HepG2 (cell line): ENCODE measurements at regions not wholly inside any gene's neighbourhood (a gene's known extent, or its start where the extent isn't known, plus 50 kb on each side); places are given as distances from the start of the nearest gene placed in this dataset.

Source experiments
- ATAC-seq: fragments of 200-7000 bp; cut with Tn5 transposase; 3 replicates; pipeline ENCODE4 v1.9.1; 2020; ENCODE audit warnings: mild to moderate bottlenecking, moderate library complexity
- BruUV-seq: library from RNA; stranded (reverse); fragments of 400-500 nt; replicated peaks from 2 replicates; lab custom pipeline; 2021; lab: Mats Ljungman, UMichigan
- CTCF ChIA-PET: fragments of 300-600 bp; formaldehyde crosslinking; extraction: SDS; loops from one replicate; lab custom pipeline; 2021; ENCODE audit warnings: low total read pairs, inconsistent platforms, low intra/inter-chr PET ratio; lab: Yijun Ruan, JAX
- POLR2A ChIA-PET: fragments of 350-600 bp; sonication (Branson Sonifier 250); formaldehyde crosslinking; loops from one replicate; lab custom pipeline; 2020; ENCODE audit warnings: antibody characterized with exemption, inconsistent platforms; lab: Yijun Ruan, JAX
- DNase-seq: peaks from one replicate; pipeline ENCODE4 v3.0.0-alpha.2; 2015; ENCODE audit warnings: low spot score
- FAIRE-seq: peaks from 3 replicates; lab custom pipeline; 2011; peaks lifted over from hg19 to GRCh38; lab: Jason Lieb, UNC
- H2AFZ ChIP-seq: one replicate; pipeline ENCODE4 v1.6.1; 2011; ENCODE audit warnings: low read length, inconsistent platforms
- H3K27ac ChIP-seq: fragments of 300-600 bp; 3 replicates; pipeline ENCODE4 v1.8.0; 2011; ENCODE audit warnings: mixed run types, mild to moderate bottlenecking, mixed read lengths, low read length, inconsistent platforms; ENCODE audit not compliant: insufficient read depth; ENCODE audit errors: extremely low read length
- H3K27me3 ChIP-seq, 2 experiments: fragments of 200-600 bp in 1 of 2; 2 replicates in 1 of 2; 3 replicates in 1 of 2; pipeline versions ENCODE4 v1.6.0 to v1.8.0; 2011; ENCODE audit warnings: low read length in 2 of 2, mild to moderate bottlenecking in 2 of 2, moderate library complexity in 2 of 2, inconsistent platforms in 1 of 2; ENCODE audit not compliant: insufficient read depth in 2 of 2, control insufficient read depth in 1 of 2
- H3K36me3 ChIP-seq, 2 experiments: fragments of 200-600 bp in 1 of 2; replicated peaks in 1 of 2; 2 replicates in 1 of 2; 3 replicates in 1 of 2; pipeline versions ENCODE4 v1.5.1 to v1.8.0; 2011; ENCODE audit warnings: low read length in 2 of 2, inconsistent platforms in 1 of 2; ENCODE audit not compliant: insufficient read depth in 2 of 2, control insufficient read depth in 1 of 2
- H3K4me1 ChIP-seq: 2 replicates; pipeline ENCODE4 v1.5.1; 2012; ENCODE audit warnings: low read length, inconsistent platforms; ENCODE audit not compliant: insufficient read depth
- H3K4me2 ChIP-seq: 2 replicates; pipeline ENCODE4 v1.6.0; 2011; ENCODE audit warnings: low read depth, low read length, inconsistent platforms
- H3K4me3 ChIP-seq, 3 experiments: fragments of 200-600 bp in 1 of 3; sonication (generic), shearing (Covaris generic) in 1 of 3; replicated peaks in 1 of 3; 2 replicates each; pipeline ENCODE4 v1.5.1; 2011 to 2016; ENCODE audit warnings: low read length in 3 of 3, inconsistent platforms in 2 of 3, low read depth in 2 of 3, mild to moderate bottlenecking in 2 of 3, control low read depth in 1 of 3, mixed read lengths in 1 of 3; ENCODE audit not compliant: insufficient read depth in 1 of 3
- H3K79me2 ChIP-seq: one replicate; pipeline ENCODE4 v1.6.1; 2011; ENCODE audit warnings: low read length, inconsistent platforms; ENCODE audit not compliant: insufficient read depth
- H3K9ac ChIP-seq: 2 replicates; pipeline ENCODE4 v1.6.0; 2011; ENCODE audit warnings: mild to moderate bottlenecking, low read depth, low read length, inconsistent platforms; ENCODE audit not compliant: insufficient read depth
- H3K9me3 ChIP-seq: 2 replicates; pipeline ENCODE4 v1.5.1; 2012; ENCODE audit warnings: mild to moderate bottlenecking, low read length
- H4K20me1 ChIP-seq: 2 replicates; pipeline ENCODE4 v1.6.0; 2011; ENCODE audit warnings: inconsistent platforms, mild to moderate bottlenecking, low read length, moderate library complexity; ENCODE audit not compliant: insufficient read depth
- CAMTA2 ChIP-seq: sonication (generic); formaldehyde crosslinking; IDR thresholded peaks from 2 replicates; pipeline ENCODE4 v1.4.0; 2020; ENCODE audit warnings: mild to moderate bottlenecking, missing genetic modification reagents, borderline replicate concordance
- ETV6 ChIP-seq: sonication (generic); formaldehyde crosslinking; conservative IDR thresholded peaks from 2 replicates; pipeline ENCODE4 v1.4.0; 2020; ENCODE audit warnings: missing genetic modification reagents
- HNF4G ChIP-seq, 2 experiments: sonication (generic) in 1 of 2; formaldehyde crosslinking in 1 of 2; IDR thresholded peaks; 2 replicates each; pipeline versions ENCODE4 v1.4.0 to v1.6.1; 2011 to 2020; ENCODE audit warnings: borderline replicate concordance in 2 of 2, low read depth in 2 of 2, mild to moderate bottlenecking in 2 of 2, low read length in 1 of 2, missing genetic modification reagents in 1 of 2, moderate library complexity in 1 of 2
- KLF6 ChIP-seq: IDR thresholded peaks from 2 replicates; pipeline ENCODE4 v1.8.0; 2016; ENCODE audit warnings: missing biosample characterization, missing genetic modification reagents
- MYNN ChIP-seq: sonication (generic); formaldehyde crosslinking; IDR thresholded peaks from 2 replicates; pipeline ENCODE4 v1.4.0; 2020; ENCODE audit warnings: mild to moderate bottlenecking, low read depth, missing genetic modification reagents
- POLR2AphosphoS5 ChIP-seq: IDR thresholded peaks from 2 replicates; pipeline ENCODE4 v1.6.1; 2012; ENCODE audit warnings: low read depth, low read length
- SALL2 ChIP-seq: sonication (generic); formaldehyde crosslinking; IDR thresholded peaks from 2 replicates; pipeline ENCODE4 v1.8.1; 2023; ENCODE audit warnings: mild to moderate bottlenecking, missing genetic modification reagents, inconsistent platforms
- SKI ChIP-seq: fragments of 450-650 bp; IDR thresholded peaks from one replicate; pipeline ENCODE4 v1.6.1; 2018; ENCODE audit warnings: mild to moderate bottlenecking; ENCODE audit not compliant: partially characterized antibody
- SP1 ChIP-seq, 2 experiments: fragments of 450-650 bp in 1 of 2; sonication (generic) in 1 of 2; formaldehyde crosslinking in 1 of 2; IDR thresholded peaks; 2 replicates each; pipeline versions ENCODE4 v1.4.0 to v1.6.1; 2016 to 2020; ENCODE audit warnings: missing genetic modification reagents in 1 of 2
- TOE1 ChIP-seq: sonication (generic); formaldehyde crosslinking; IDR thresholded peaks from 2 replicates; pipeline ENCODE4 v1.4.0; 2020; ENCODE audit warnings: mild to moderate bottlenecking, missing genetic modification reagents
- ZNF180 ChIP-seq: sonication (generic); formaldehyde crosslinking; IDR thresholded peaks from 2 replicates; pipeline ENCODE4 v1.4.0; 2020; ENCODE audit warnings: low read depth, missing genetic modification reagents, borderline replicate concordance
- ZNF292 ChIP-seq: sonication (generic); formaldehyde crosslinking; IDR thresholded peaks from 2 replicates; pipeline ENCODE4 v1.8.1; 2022; ENCODE audit warnings: mild to moderate bottlenecking, low read depth, missing genetic modification reagents, borderline replicate concordance
- ZNF317 ChIP-seq: sonication (generic); formaldehyde crosslinking; IDR thresholded peaks from 2 replicates; pipeline ENCODE4 v1.5.0; 2020; ENCODE audit warnings: mild to moderate bottlenecking, missing genetic modification reagents
- ZNF547 ChIP-seq: sonication (generic); formaldehyde crosslinking; IDR thresholded peaks from 2 replicates; pipeline ENCODE4 v1.5.1; 2020; ENCODE audit warnings: mild to moderate bottlenecking, missing genetic modification reagents
- WGBS: methylation state at CpG from one replicate; pipeline ENCODE4 v1.1.6; 2017; ENCODE audit warnings: low lambda C conversion rate; 5-methylcytosine and 5-hydroxymethylcytosine counted together
- in situ Hi-C: cut with HindIII; loops from 2 replicates; pipeline ENCODE4 v1.10.0; 2017; ENCODE audit warnings: low pct_unique_long_range_greater_than_20kb; ENCODE audit not compliant: extremely low pct_ligation_motif_present
- intact Hi-C: fragments of 100-400 bp; cut with micrococcal nuclease; formaldehyde crosslinking; loops from one replicate; pipeline ENCODE4 v1.10.0; 2022; ENCODE audit not compliant: unreplicated experiment
- TF ChIP-seq, protein P1 (sequence below): sonication (generic); formaldehyde crosslinking; IDR thresholded peaks from 2 replicates; pipeline ENCODE4 v1.9.0; 2021; ENCODE audit warnings: missing genetic modification reagents, mild to moderate bottlenecking, borderline replicate concordance
- TF ChIP-seq, protein P2 (sequence below): sonication (generic); formaldehyde crosslinking; IDR thresholded peaks from 2 replicates; pipeline ENCODE4 v1.8.0; 2022; ENCODE audit warnings: missing genetic modification reagents, low read depth, mild to moderate bottlenecking, borderline replicate concordance
- TF ChIP-seq, protein P3 (sequence below): conservative IDR thresholded peaks from 2 replicates; pipeline ENCODE4 v1.6.1; 2018; ENCODE audit warnings: missing genetic modification reagents

- Histone ChIP-seq H3K4me3 (no peak overlapping the region), H3K27me3 (no peaks in the 10 kb centered on the region), H3K9me3 (no peaks in the 10 kb centered on the region; the same call in none of the 2 replicates), H4K20me1 (no peaks in the 10 kb centered on the region), H2AFZ (no peak overlapping the region), H3K36me3 (no peaks in the 10 kb centered on the region), H3K27ac (no peak overlapping the region), H3K4me2 (no peak overlapping the region), H3K4me1 (no peaks in the 10 kb centered on the region), H3K9ac (no peak overlapping the region), H3K79me2 (no peaks in the 10 kb centered on the region)
- TF ChIP-seq ZNF292 (CRISPR knock-in tag) (no peak), MYNN (CRISPR knock-in tag) (no peak), POLR2AphosphoS5 (no peak), SALL2 (no peak)
- TF ChIP-seq, protein P1, sequence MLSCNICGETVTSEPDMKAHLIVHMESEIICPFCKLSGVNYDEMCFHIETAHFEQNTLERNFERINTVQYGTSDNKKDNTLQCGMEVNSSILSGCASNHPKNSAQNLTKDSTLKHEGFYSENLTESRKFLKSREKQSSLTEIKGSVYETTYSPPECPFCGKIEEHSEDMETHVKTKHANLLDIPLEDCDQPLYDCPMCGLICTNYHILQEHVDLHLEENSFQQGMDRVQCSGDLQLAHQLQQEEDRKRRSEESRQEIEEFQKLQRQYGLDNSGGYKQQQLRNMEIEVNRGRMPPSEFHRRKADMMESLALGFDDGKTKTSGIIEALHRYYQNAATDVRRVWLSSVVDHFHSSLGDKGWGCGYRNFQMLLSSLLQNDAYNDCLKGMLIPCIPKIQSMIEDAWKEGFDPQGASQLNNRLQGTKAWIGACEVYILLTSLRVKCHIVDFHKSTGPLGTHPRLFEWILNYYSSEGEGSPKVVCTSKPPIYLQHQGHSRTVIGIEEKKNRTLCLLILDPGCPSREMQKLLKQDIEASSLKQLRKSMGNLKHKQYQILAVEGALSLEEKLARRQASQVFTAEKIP (CRISPR knock-in tag) = no peak
- ATAC-seq (no peak), FAIRE-seq (no peak), DNase-seq (no peak)
- ChIA-PET CTCF (no interaction called here), POLR2A (no interaction called here)
- in situ Hi-C loops = no loop called here
- BruUV-seq = no TSS peak
- intact Hi-C loops = no loop called here
Measured at GRCh38 chr4:100246697-100247096, 56.4 kb upstream of the DDIT4L start.

- Histone ChIP-seq H3K4me2 (no peak overlapping the region), H4K20me1 (no peaks in the 10 kb centered on the region), H3K9me3 (no peaks in the 10 kb centered on the region; the same call in 1 of the 2 replicates), H3K27ac (no peak overlapping the region), H3K36me3 (no peaks in the 10 kb centered on the region), H3K9ac (no peak overlapping the region), H3K4me3 (no peak overlapping the region), H2AFZ (no peak overlapping the region), H3K4me1 (no peaks in the 10 kb centered on the region), H3K79me2 (no peaks in the 10 kb centered on the region), H3K27me3 (no peaks in the 10 kb centered on the region)
- intact Hi-C loops = no loop called here
- FAIRE-seq = no peak
- ChIA-PET CTCF (no interaction called here), POLR2A (no interaction called here)
- TF ChIP-seq SP1 (IDR thresholded peaks at IDR 0.05) (no peak), SP1 (CRISPR knock-in tag; IDR thresholded peaks at IDR 0.05) (no peak), TOE1 (CRISPR knock-in tag) (no peak), ZNF547 (CRISPR knock-in tag) (no peak), ZNF317 (no peak), SKI (no peak), ETV6 (CRISPR knock-in tag) (no peak), CAMTA2 (CRISPR knock-in tag) (no peak), HNF4G (IDR thresholded peaks at IDR 0.05; ENCODE audit: borderline replicate concordance, low read depth, low read length) (no peak), HNF4G (CRISPR knock-in tag; IDR thresholded peaks at IDR 0.05; ENCODE audit: borderline replicate concordance, low read depth) (no peak), KLF6 (no peak), ZNF180 (no peak)
- TF ChIP-seq, protein P2, sequence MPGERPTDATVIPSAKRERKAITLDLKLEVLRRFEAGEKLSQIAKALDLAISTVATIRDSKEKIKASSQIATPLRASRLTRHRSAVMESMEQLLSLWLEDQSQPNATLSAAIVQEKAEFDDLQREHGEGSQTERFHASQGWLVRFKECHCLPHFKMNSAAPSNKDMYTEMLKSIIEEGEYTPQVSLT (CRISPR knock-in tag) = no peak
- TF ChIP-seq, protein P3, sequence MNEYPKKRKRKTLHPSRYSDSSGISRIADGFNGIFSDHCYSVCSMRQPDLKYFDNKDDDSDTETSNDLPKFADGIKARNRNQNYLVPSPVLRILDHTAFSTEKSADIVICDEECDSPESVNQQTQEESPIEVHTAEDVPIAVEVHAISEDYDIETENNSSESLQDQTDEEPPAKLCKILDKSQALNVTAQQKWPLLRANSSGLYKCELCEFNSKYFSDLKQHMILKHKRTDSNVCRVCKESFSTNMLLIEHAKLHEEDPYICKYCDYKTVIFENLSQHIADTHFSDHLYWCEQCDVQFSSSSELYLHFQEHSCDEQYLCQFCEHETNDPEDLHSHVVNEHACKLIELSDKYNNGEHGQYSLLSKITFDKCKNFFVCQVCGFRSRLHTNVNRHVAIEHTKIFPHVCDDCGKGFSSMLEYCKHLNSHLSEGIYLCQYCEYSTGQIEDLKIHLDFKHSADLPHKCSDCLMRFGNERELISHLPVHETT (CRISPR knock-in tag) = no peak
- in situ Hi-C loops = no loop called here
- no peak for ATAC-seq
- no TSS peak for BruUV-seq
- no peak for DNase-seq
- WGBS = 25% methylated on average over 2 of the region's 3 CpGs
Measured at GRCh38 chr4:100244347-100244746, 54.1 kb upstream of the DDIT4L start.
